Astrocyte (in vitro differentiated cells and primary cell): ENCODE measurements at regions not wholly inside any gene's neighbourhood (a gene's known extent, or its start where the extent isn't known, plus 50 kb on each side); places are given as distances from the start of the nearest gene placed in this dataset.

ENCODE experiments used
- DNase-seq: peaks from one replicate; pipeline ENCODE4 v3.0.0-alpha.2; 2010; ENCODE audit warnings: low read depth
- FAIRE-seq: peaks from 2 replicates; lab custom pipeline; 2011; peaks lifted over from hg19 to GRCh38; lab: Jason Lieb, UNC
- H2AFZ ChIP-seq: 2 replicates; pipeline ENCODE4 v1.6.0; 2012; ENCODE audit warnings: low read depth, low read length, inconsistent platforms
- H3K27ac ChIP-seq: 2 replicates; pipeline ENCODE4 v1.5.1; 2011; ENCODE audit warnings: low read depth, low read length, inconsistent platforms
- H3K27me3 ChIP-seq: 2 replicates; pipeline ENCODE4 v1.6.0; 2011; ENCODE audit warnings: low read length, inconsistent platforms; ENCODE audit not compliant: insufficient read depth
- H3K36me3 ChIP-seq: 2 replicates; pipeline ENCODE4 v1.5.1; 2011; ENCODE audit warnings: low read length, inconsistent platforms; ENCODE audit not compliant: insufficient read depth
- H3K4me1 ChIP-seq: 2 replicates; pipeline ENCODE4 v1.5.1; 2011; ENCODE audit warnings: low read length, inconsistent platforms; ENCODE audit not compliant: insufficient read depth
- H3K4me2 ChIP-seq: 2 replicates; pipeline ENCODE4 v1.6.0; 2012; ENCODE audit warnings: low read length, inconsistent platforms
- H3K4me3 ChIP-seq: 2 replicates; pipeline ENCODE4 v1.5.1; 2011; ENCODE audit warnings: low read depth, mild to moderate bottlenecking, low read length, inconsistent platforms; ENCODE audit not compliant: insufficient read depth
- H3K79me2 ChIP-seq: 2 replicates; pipeline ENCODE4 v1.6.0; 2012; ENCODE audit warnings: mild to moderate bottlenecking, low read length, inconsistent platforms; ENCODE audit not compliant: insufficient read depth
- H3K9ac ChIP-seq: 2 replicates; pipeline ENCODE4 v1.6.0; 2012; ENCODE audit warnings: mild to moderate bottlenecking, low read length, inconsistent platforms
- H3K9me3 ChIP-seq: 2 replicates; pipeline ENCODE4 v1.5.1; 2012; ENCODE audit warnings: low read depth, mild to moderate bottlenecking, low read length, inconsistent platforms; ENCODE audit not compliant: insufficient read depth
- H4K20me1 ChIP-seq: 2 replicates; pipeline ENCODE4 v1.6.0; 2012; ENCODE audit warnings: low read length, inconsistent platforms; ENCODE audit not compliant: insufficient read depth
- H3K27ac Mint-ChIP-seq: one replicate; pipeline ENCODE4 v1.8.0; 2021; ENCODE audit warnings: mild to moderate bottlenecking, mixed read lengths; ENCODE audit not compliant: unreplicated experiment
- H3K27me3 Mint-ChIP-seq: one replicate; pipeline ENCODE4 v1.8.0; 2021; ENCODE audit warnings: low read depth, mixed read lengths; ENCODE audit not compliant: unreplicated experiment
- H3K36me3 Mint-ChIP-seq: one replicate; pipeline ENCODE4 v1.8.0; 2021; ENCODE audit warnings: low read depth, mixed read lengths; ENCODE audit not compliant: unreplicated experiment
- H3K4me1 Mint-ChIP-seq: one replicate; pipeline ENCODE4 v1.8.0; 2021; ENCODE audit warnings: low read depth, mixed read lengths; ENCODE audit not compliant: unreplicated experiment
- H3K4me3 Mint-ChIP-seq: one replicate; pipeline ENCODE4 v1.8.0; 2021; ENCODE audit warnings: mild to moderate bottlenecking, moderate library complexity, mixed read lengths; ENCODE audit not compliant: unreplicated experiment
- H3K9me3 Mint-ChIP-seq: one replicate; pipeline ENCODE4 v1.8.0; 2021; ENCODE audit warnings: mild to moderate bottlenecking, mixed read lengths; ENCODE audit not compliant: unreplicated experiment
- EZH2 ChIP-seq: IDR thresholded peaks from 2 replicates; pipeline ENCODE4 v1.6.1; 2012; ENCODE audit warnings: mild to moderate bottlenecking, low read length, inconsistent platforms; ENCODE audit not compliant: insufficient read depth
- TF ChIP-seq, protein P1 (sequence below): IDR thresholded peaks from 2 replicates; pipeline ENCODE4 v1.5.1; 2011; ENCODE audit warnings: low read depth, mild to moderate bottlenecking, inconsistent platforms, low read length, moderate library complexity; ENCODE audit not compliant: insufficient read depth

DNA sequence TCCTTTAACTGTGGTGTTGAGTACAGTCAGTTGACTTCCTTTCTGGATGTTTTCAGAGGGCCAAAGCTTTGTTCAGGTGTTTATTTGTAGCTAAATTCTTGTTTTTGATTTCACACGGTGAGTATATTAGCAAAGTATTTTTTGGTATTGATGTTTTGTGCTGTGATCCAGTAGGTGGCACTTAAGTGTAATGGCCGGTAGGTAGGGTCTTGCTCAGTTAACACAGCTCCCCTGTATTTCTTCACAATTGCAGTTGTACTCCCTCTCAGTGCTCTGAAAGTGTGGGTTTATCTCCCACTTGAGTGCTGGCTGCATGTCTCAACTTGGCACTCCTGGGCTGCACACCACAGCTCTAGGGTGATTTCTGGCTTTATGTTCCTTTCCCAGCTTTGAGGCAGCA lies 339.5 kb downstream of the AEBP2 start:
- peaks cover 22% of the 10 kb centered on the region for H3K4me1 Mint-ChIP-seq
- H3K4me3 Mint-ChIP-seq: no peak overlapping the region
- H3K9me3 Mint-ChIP-seq: peaks cover 3% of the 10 kb centered on the region
- TF ChIP-seq, protein P1, sequence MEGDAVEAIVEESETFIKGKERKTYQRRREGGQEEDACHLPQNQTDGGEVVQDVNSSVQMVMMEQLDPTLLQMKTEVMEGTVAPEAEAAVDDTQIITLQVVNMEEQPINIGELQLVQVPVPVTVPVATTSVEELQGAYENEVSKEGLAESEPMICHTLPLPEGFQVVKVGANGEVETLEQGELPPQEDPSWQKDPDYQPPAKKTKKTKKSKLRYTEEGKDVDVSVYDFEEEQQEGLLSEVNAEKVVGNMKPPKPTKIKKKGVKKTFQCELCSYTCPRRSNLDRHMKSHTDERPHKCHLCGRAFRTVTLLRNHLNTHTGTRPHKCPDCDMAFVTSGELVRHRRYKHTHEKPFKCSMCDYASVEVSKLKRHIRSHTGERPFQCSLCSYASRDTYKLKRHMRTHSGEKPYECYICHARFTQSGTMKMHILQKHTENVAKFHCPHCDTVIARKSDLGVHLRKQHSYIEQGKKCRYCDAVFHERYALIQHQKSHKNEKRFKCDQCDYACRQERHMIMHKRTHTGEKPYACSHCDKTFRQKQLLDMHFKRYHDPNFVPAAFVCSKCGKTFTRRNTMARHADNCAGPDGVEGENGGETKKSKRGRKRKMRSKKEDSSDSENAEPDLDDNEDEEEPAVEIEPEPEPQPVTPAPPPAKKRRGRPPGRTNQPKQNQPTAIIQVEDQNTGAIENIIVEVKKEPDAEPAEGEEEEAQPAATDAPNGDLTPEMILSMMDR: no peak
- no peak for TF ChIP-seq EZH2
- Histone ChIP-seq H3K27me3 (no peaks in the 10 kb centered on the region), H4K20me1 (no peaks in the 10 kb centered on the region), H3K4me3 (no peak overlapping the region), H2AFZ (peak overlapping the region; percentile 31), H3K36me3 (no peaks in the 10 kb centered on the region), H3K4me1 (peaks cover 11% of the 10 kb centered on the region), H3K27ac (no peak overlapping the region), H3K79me2 (no peaks in the 10 kb centered on the region), H3K4me2 (peak overlapping the region; percentile 38), H3K9me3 (no peaks in the 10 kb centered on the region), H3K9ac (no peak overlapping the region)
- peak overlapping the region; percentile 1 for H3K27ac Mint-ChIP-seq
- DNase-seq (no peak), FAIRE-seq (no peak)
- H3K27me3 Mint-ChIP-seq: no peaks in the 10 kb centered on the region
- H3K36me3 Mint-ChIP-seq: no peaks in the 10 kb centered on the region

DNA sequence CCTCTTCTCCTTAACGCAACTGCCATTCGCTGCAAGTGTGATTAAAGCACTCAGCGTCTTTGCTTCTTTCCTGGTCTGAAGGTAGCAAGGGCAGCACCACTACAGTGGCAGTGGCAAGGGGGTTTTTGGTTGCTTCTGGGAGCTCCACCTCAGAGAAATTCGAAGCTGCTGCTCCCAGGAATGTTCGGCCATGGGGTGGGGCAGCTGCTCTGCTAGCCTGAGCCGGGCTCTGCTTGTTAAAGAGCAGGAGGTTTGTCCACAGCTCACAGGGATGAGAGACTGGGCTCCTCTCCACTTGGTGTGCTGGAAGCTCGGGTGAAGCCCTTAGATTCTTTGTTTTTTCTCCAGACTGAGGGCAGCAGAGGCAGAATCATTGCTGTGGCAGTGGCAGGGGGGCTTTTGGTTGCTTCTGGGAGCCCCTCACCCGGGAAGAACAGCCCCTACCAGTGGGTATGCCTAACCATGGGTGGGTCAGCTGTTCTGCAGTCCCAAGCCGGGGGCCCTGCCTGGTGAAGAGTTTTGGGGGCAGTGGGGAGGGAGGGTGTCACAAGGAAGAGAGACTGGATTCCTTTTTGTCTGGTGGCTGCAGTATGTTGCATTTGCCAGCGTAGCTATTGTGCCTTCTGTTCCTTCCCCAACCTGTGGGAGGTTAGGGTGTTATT lies 340.2 kb downstream of the AEBP2 start:
- no peak overlapping the region for H3K4me2 ChIP-seq
- H4K20me1 ChIP-seq: no peaks in the 10 kb centered on the region
- no peak overlapping the region for H3K9ac ChIP-seq
- H3K36me3 ChIP-seq: no peaks in the 10 kb centered on the region
- H3K27me3 ChIP-seq: no peaks in the 10 kb centered on the region
- H3K27ac Mint-ChIP-seq: peak overlapping the region; percentile 4
- no peaks in the 10 kb centered on the region for H3K36me3 Mint-ChIP-seq
- no peak overlapping the region for H2AFZ ChIP-seq
- H3K4me3 Mint-ChIP-seq: no peak overlapping the region
- no peak for TF ChIP-seq EZH2
- TF ChIP-seq, protein P1: no peak
- no peak overlapping the region for H3K27ac ChIP-seq
- H3K4me1 ChIP-seq: peaks cover 11% of the 10 kb centered on the region
- FAIRE-seq: no peak
- H3K79me2 ChIP-seq: no peaks in the 10 kb centered on the region
- H3K27me3 Mint-ChIP-seq: no peaks in the 10 kb centered on the region
- H3K9me3 ChIP-seq: no peaks in the 10 kb centered on the region
- H3K4me3 ChIP-seq: no peak overlapping the region
- peaks cover 3% of the 10 kb centered on the region for H3K9me3 Mint-ChIP-seq
- H3K4me1 Mint-ChIP-seq: peaks cover 22% of the 10 kb centered on the region
- peak; percentile 46 for DNase-seq

DNA sequence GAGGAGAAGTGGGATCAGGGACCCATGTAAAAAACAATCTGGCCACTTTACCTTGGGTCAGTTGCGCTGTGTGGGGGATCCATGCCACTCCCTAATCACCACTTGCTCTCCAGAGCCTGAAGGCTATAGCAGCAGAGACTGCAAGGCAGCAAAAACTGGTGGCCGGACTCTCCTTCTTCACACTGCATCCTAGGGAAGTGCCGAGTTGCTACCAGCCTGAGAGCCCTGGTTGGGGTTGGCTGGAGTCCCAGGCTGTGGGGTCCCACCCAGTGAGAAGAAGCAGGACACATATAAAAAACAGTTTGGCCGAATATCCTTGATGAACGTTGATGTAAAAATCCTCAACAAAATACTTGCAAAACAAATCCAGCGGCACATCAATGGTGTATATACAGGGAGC lies 341.2 kb downstream of the AEBP2 start:
- DNase-seq (no peak), FAIRE-seq (no peak)
- H3K9me3 ChIP-seq: no peaks in the 10 kb centered on the region
- Mint-ChIP-seq H3K4me3 (no peak overlapping the region), H3K4me1 (peaks cover 22% of the 10 kb centered on the region), H3K27me3 (no peaks in the 10 kb centered on the region), H3K36me3 (no peaks in the 10 kb centered on the region), H3K9me3 (peaks cover 6% of the 10 kb centered on the region), H3K27ac (no peak overlapping the region)
- no peak for TF ChIP-seq EZH2
- TF ChIP-seq, protein P1: no peak
- no peak overlapping the region for H3K4me2 ChIP-seq
- H3K27me3 ChIP-seq: no peaks in the 10 kb centered on the region
- H3K36me3 ChIP-seq: no peaks in the 10 kb centered on the region
- H2AFZ ChIP-seq: no peak overlapping the region
- H3K4me3 ChIP-seq: no peak overlapping the region
- no peaks in the 10 kb centered on the region for H4K20me1 ChIP-seq
- H3K79me2 ChIP-seq: no peaks in the 10 kb centered on the region
- no peak overlapping the region for H3K9ac ChIP-seq
- H3K27ac ChIP-seq: no peak overlapping the region
- peaks cover 11% of the 10 kb centered on the region for H3K4me1 ChIP-seq
